Keratinocyte (primary cell): ENCODE measurements at regions not wholly inside any gene's neighbourhood (a gene's known extent, or its start where the extent isn't known, plus 50 kb on each side); places are given as distances from the start of the nearest gene placed in this dataset.

Source experiments
- DNase-seq: peaks from one replicate; pipeline ENCODE4 v3.0.0-alpha.2; 2011; ENCODE audit warnings: low read depth, missing footprints, low spot score
- FAIRE-seq: peaks from 2 replicates; lab custom pipeline; 2011; peaks lifted over from hg19 to GRCh38; lab: Jason Lieb, UNC
- H2AFZ ChIP-seq: 2 replicates; pipeline ENCODE4 v1.6.0; 2012; ENCODE audit warnings: low read length, control low read depth, inconsistent platforms; ENCODE audit not compliant: control insufficient read depth
- H3K27ac ChIP-seq: 2 replicates; pipeline ENCODE4 v1.5.1; 2011; ENCODE audit warnings: low read length; ENCODE audit not compliant: control insufficient read depth, insufficient read depth
- H3K27me3 ChIP-seq: 3 replicates; pipeline ENCODE4 v1.6.0; 2011; ENCODE audit warnings: low read length; ENCODE audit not compliant: control insufficient read depth, insufficient read depth; ENCODE audit errors: extremely low read depth
- H3K36me3 ChIP-seq, 2 experiments: 2 replicates in 1 of 2; 3 replicates in 1 of 2; pipeline ENCODE4 v1.5.1; 2011; ENCODE audit warnings: low read length in 2 of 2, mild to moderate bottlenecking in 1 of 2; ENCODE audit not compliant: control insufficient read depth in 2 of 2, insufficient read depth in 2 of 2; ENCODE audit errors: extremely low read depth in 1 of 2
- H3K4me1 ChIP-seq: 3 replicates; pipeline ENCODE4 v1.5.1; 2011; ENCODE audit warnings: low read length; ENCODE audit not compliant: control insufficient read depth, insufficient read depth; ENCODE audit errors: extremely low read depth
- H3K4me2 ChIP-seq: 3 replicates; pipeline ENCODE4 v1.6.0; 2011; ENCODE audit warnings: low read depth, low read length; ENCODE audit not compliant: control insufficient read depth, insufficient read depth; ENCODE audit errors: extremely low read depth
- H3K4me3 ChIP-seq, 3 experiments: fragments of 200-600 bp in 1 of 3; sonication (generic) in 1 of 3; 2 replicates in 2 of 3; 3 replicates in 1 of 3; pipeline ENCODE4 v1.5.1; 2011 to 2016; ENCODE audit warnings: low read length in 3 of 3, mild to moderate bottlenecking in 3 of 3, control low read depth in 2 of 3, inconsistent platforms in 1 of 3, low read depth in 1 of 3, mixed read lengths in 1 of 3, mixed run types in 1 of 3, moderate library complexity in 1 of 3; ENCODE audit not compliant: control insufficient read depth in 2 of 3, insufficient read depth in 2 of 3; ENCODE audit errors: extremely low read depth in 1 of 3
- H3K79me2 ChIP-seq: 2 replicates; pipeline ENCODE4 v1.6.0; 2012; ENCODE audit warnings: low read length; ENCODE audit not compliant: control insufficient read depth, insufficient read depth
- H3K9ac ChIP-seq: 3 replicates; pipeline ENCODE4 v1.6.0; 2011; ENCODE audit warnings: low read length; ENCODE audit not compliant: control insufficient read depth, insufficient read depth; ENCODE audit errors: extremely low read depth
- H3K9me1 ChIP-seq: 3 replicates; pipeline ENCODE4 v1.6.0; 2011; ENCODE audit warnings: low read length; ENCODE audit not compliant: control insufficient read depth, insufficient read depth; ENCODE audit errors: extremely low read depth
- H3K9me3 ChIP-seq: 2 replicates; pipeline ENCODE4 v1.5.1; 2012; ENCODE audit warnings: low read depth, low read length; ENCODE audit not compliant: control insufficient read depth
- H4K20me1 ChIP-seq: 3 replicates; pipeline ENCODE4 v1.6.0; 2011; ENCODE audit warnings: low read length; ENCODE audit not compliant: control insufficient read depth, insufficient read depth; ENCODE audit errors: extremely low read depth
- CTCF ChIP-seq, 3 experiments: IDR thresholded peaks in 1 of 3; conservative IDR thresholded peaks in 1 of 3; optimal IDR thresholded peaks in 1 of 3; 2 replicates in 2 of 3; 3 replicates in 1 of 3; pipeline versions ENCODE3 to v1.5.1; 2011; ENCODE audit warnings: low read length in 3 of 3, mild to moderate bottlenecking in 3 of 3, moderate library complexity in 2 of 3, control low read depth in 1 of 3, inconsistent platforms in 1 of 3; ENCODE audit not compliant: insufficient read depth in 2 of 3; ENCODE audit errors: extremely low read depth in 1 of 3
- EZH2 ChIP-seq: IDR thresholded peaks from one replicate; pipeline ENCODE4 v1.6.1; 2012; ENCODE audit warnings: inconsistent platforms, mild to moderate bottlenecking, low read length, moderate library complexity
- dilution Hi-C: fragments of 300-500 bp; cut with MboI; formaldehyde crosslinking; loops from one replicate; pipeline ENCODE4 v1.7.0; 2020; ENCODE audit warnings: low sequenced_read_pairs; ENCODE audit not compliant: extremely low pct_ligation_motif_present

- TF ChIP-seq EZH2 = no peak
- TF ChIP-seq CTCF (optimal IDR thresholded peaks at IDR 0.05 in 1 of 3, IDR thresholded peaks at IDR 0.05 in 1 of 3, conservative IDR thresholded peaks at IDR 0.05 in 1 of 3; ENCODE audit: extremely low read depth in 1 of 3, insufficient read depth in 2 of 3, low read length in 3 of 3) = no peak
- no peaks in the 10 kb centered on the region for H3K9me3 ChIP-seq
- FAIRE-seq (no peak), DNase-seq (no peak)
- no peak overlapping the region for H3K9ac ChIP-seq
- dilution Hi-C loops = no loop called here
- no peak overlapping the region for H3K4me3 ChIP-seq
- H4K20me1 ChIP-seq = no peaks in the 10 kb centered on the region
- H3K79me2 ChIP-seq = no peaks in the 10 kb centered on the region
- H3K4me2 ChIP-seq = no peak overlapping the region
- no peaks in the 10 kb centered on the region for H3K36me3 ChIP-seq
- no peaks in the 10 kb centered on the region for H3K9me1 ChIP-seq
- no peak overlapping the region for H2AFZ ChIP-seq
- H3K27me3 ChIP-seq = no peaks in the 10 kb centered on the region
- H3K4me1 ChIP-seq = no peaks in the 10 kb centered on the region
- H3K27ac ChIP-seq = no peak overlapping the region
These were observed 1257.5 kb downstream of the FSCB start for GRCh38 chr14:43249591-43249990.

GRCh38 chr14:43249116-43249515 lies 1258.0 kb downstream of the FSCB start:
- dilution Hi-C loops = no loop called here
- no peaks in the 10 kb centered on the region for H3K9me3 ChIP-seq
- H3K4me2 ChIP-seq = no peak overlapping the region
- no peak for DNase-seq
- no peaks in the 10 kb centered on the region for H3K27me3 ChIP-seq
- H3K4me1 ChIP-seq = no peaks in the 10 kb centered on the region
- no peak overlapping the region for H3K27ac ChIP-seq
- no peak overlapping the region for H2AFZ ChIP-seq
- no peaks in the 10 kb centered on the region for H3K79me2 ChIP-seq
- no peaks in the 10 kb centered on the region for H3K9me1 ChIP-seq
- H3K9ac ChIP-seq = no peak overlapping the region
- H3K4me3 ChIP-seq = no peak overlapping the region
- no peak for FAIRE-seq
- no peaks in the 10 kb centered on the region for H4K20me1 ChIP-seq
- no peak for TF ChIP-seq EZH2
- no peak for TF ChIP-seq CTCF (optimal IDR thresholded peaks at IDR 0.05 in 1 of 3, IDR thresholded peaks at IDR 0.05 in 1 of 3, conservative IDR thresholded peaks at IDR 0.05 in 1 of 3; ENCODE audit: extremely low read depth in 1 of 3, insufficient read depth in 2 of 3, low read length in 3 of 3)
- no peaks in the 10 kb centered on the region for H3K36me3 ChIP-seq
